ENCODE measurements at regions not wholly inside any gene's neighbourhood (a gene's known extent, or its start where the extent isn't known, plus 50 kb on each side); places are given as distances from the start of the nearest gene placed in this dataset.
"Not testable (repeated sequence)": the region's sequence is repeated elsewhere in the genome, so short reads cannot be mapped to it uniquely, and the experiment has no call there.

DNA sequence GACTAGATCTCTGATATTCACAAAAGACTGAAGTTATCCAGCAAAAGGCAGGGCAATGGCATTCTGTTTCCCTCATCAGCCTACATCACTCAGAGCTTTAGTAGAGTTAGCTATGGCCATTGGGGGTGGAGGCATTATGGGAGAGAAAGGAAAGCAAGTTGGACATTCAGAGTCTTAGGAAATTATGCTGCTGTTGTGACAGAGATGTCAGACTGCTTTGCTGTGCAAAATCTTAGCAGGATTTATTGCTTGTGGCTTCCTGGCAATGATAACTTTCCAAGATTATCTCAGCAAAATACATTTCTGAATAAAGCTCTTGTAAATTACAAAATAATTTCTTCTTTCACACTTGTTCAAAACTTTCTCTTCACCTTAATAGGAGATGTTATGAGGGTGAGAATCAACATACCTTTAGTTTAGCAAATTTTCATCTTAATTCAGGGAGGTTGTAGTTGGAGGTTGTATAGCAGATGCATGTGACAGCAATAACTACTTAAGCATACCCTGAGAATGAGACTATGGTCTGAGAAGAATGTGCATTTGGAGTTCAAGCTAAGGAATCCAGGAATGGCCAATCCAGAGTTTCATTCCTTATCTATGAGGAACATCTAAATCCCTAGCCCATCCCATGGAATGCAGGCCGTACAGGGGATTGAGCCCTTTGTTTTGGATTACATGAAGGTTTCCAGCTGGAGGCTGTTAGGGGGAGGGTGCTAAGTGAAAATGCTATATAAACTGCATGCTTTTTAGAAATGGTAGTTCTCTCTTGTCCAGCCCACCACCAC, 179.8 kb downstream of the HAO1 start:
- DNase-seq (ENCODE audit: low read depth) = no peak

DNA sequence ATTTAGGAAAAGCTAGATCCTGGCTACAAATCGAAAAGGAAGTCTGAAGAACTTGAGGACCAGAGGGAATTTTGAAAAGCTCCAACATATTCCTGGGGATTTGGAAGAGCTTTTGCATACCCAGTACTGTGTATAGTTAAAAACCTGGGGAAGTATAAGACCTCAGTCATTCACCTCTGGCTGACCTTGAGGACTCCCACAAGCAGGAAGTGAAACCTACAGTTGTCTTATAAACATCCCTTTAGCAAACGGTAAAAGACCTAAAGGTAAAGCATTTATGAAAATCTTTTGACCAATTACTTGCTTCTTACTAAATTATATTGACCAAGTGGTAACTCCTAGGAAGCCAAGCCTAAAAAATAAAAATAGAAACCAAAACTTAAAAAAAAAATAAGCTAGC, 175.0 kb downstream of the HAO1 start:
- DNase-seq (ENCODE audit: low read depth) = no peak

DNA sequence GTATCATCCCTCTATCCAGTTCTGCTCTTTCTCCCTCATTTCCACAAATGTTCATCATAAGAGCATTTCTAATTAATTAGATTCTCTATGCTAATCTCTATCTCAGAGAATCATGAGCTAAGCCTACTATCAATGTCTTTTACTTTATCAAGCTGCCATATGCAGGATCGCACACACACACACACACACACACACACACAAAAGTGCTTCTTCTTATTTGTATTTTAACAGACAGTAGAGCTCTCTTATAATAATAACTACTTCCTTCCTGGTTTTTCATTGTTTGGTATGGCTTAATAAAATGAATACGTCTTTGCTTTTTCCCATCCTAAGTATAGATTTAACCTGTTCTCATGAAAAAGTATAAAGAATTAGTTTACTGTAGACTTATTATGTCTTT, 170.2 kb downstream of the HAO1 start:
- no peak for DNase-seq (ENCODE audit: low read depth)

DNA sequence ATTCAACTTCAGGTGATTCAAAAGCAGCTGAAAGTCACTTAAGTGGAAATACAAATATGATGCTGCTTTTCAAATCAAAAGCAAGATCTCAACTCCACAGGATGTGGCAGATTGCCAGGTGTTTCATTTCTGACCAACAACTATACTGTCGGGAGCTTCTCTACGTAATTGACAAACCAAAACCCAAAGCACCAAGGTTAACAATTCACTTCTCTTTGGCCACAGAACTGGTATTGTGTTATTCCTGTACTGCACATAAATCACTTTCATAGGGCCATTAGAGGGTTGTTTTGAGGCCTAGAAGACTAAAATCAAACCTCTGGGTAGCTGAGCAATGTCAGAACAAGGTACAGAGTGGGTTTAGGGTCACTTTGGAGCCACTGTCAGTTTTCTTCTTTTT, 169.7 kb downstream of the HAO1 start:
- no peak for DNase-seq (ENCODE audit: low read depth)

DNA sequence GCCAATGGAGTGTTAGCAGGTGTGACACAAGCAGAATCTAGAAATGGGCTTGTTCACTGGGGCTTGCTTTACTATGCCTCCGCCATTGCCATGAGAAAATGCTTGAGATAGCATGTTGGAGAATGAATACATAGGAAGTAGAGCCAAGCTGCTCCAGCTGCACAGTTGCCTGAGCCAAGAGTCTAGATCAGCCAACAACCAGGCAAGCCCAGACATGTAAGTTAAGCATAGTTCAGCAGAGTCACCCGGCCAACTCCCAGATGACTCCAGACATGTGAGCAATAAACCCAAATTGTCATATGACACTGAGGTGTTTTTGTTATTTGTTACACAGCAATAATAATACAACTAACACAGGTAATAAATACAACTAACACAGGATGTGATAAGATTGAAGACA, 167.9 kb downstream of the HAO1 start:
- DNase-seq (ENCODE audit: low read depth) = peak; percentile 51

DNA sequence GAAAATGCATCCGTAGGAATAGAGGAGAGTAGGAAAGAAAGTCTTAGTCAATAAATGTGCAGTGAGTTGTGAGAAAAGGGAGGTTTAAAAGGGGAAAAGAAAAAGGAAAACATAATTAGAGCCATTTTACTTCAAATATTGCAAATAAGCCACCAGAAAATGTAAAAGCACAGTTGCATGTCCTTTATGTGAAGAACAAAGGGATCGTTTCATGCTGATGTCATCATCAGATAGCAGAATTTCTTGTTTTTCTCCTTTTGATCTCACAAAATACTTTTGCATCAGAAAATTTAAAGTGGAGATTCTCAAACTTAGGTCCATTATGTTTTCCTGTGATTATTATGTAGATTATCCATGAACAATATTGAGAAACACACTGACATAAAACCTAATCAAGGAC, 166.7 kb downstream of the HAO1 start:
- DNase-seq (ENCODE audit: low read depth) = no peak

DNA sequence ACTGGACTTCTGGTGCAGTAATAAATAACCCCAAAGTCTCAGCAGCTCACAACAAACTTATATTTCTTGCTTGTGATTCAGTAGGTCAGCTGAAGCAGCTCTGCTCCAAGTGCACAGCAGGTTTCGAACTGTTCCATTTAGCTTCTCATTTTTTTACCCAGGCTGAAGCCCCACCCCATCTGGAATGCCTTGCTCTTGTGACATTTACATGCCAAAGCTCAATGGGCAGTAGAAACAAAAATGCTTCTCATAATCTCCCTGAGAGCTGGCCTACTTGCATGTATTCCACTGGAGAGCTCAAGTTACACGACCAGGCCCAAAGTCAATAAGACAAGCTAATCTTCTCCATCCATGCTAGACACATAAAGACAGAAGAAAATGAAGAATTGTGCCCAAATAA, 165.2 kb downstream of the HAO1 start:
- DNase-seq (ENCODE audit: low read depth) = peak; percentile 77

DNA sequence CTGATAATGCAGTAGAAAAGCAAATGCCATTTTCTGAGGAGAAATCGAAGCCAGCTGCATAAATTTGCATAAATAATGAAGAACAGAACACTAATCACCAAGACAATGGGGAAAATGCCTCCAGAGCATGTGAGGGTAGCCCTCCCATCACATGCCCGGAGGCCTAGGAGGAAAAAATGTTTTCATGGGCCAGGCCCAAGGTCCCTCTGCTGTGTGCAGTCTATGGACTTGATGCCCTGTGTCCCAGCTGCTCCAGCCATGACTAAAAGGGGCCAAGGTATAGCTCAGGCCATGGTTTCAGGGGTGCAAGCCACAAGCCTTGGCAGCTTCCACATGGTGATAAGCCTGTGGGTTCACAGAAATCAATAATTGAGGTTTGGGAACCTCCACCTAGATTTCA, 164.1 kb downstream of the HAO1 start:
- no peak for DNase-seq (ENCODE audit: low read depth)

DNA sequence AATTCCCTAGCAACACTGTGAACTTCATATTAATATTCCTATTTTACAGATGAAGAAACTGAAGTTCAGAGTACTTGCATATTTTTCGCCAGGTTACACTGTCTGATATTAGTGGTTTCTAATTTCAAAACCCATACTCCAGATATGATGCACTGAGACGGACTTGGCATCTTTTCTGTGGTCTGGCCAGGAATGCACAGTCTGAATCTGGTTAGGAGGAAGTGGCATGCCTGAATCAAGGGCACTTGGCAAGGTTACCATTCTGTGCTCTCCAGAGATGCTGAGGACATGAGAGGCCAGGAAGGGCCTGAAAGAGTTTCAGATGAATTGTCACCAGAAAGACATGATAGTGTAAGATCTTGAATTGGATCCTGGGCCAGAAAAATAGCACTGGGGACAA, 150.1 kb downstream of the HAO1 start:
- DNase-seq (ENCODE audit: low read depth) = peak; percentile 86

DNA sequence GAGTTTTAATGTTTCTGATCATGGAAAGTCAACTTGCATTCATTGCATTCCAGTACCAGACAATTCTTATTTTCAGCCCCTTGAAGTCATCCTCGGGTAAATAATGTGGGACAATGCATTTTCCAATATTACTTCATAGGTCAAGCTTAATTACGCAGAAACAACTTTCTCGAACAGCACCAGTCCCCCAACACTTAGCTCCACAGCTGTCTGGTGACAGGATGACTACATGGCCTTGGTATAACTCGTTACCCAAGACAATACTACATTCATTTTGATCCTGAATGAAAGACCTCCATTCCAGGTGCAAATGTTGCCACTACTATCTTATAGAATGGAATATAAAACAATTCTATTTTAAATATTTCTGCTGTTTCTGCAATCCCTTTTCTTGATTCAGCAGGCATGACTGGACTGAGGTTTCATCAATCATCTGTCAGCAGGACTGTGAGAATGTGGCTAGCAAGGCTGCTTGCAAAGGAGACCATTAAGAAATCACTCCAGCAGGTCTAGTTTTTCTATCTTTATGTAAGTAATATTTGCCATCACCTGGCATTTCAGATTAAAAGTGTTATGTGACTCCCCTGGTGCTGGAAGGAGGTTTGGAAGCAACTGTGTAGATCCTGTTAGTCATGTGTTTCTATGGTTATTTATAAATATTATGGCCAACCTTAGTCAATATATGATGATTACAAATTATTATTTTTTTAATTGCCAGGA, 147.9 kb downstream of the HAO1 start:
- peak; percentile 33 for DNase-seq (ENCODE audit: low read depth)

DNA sequence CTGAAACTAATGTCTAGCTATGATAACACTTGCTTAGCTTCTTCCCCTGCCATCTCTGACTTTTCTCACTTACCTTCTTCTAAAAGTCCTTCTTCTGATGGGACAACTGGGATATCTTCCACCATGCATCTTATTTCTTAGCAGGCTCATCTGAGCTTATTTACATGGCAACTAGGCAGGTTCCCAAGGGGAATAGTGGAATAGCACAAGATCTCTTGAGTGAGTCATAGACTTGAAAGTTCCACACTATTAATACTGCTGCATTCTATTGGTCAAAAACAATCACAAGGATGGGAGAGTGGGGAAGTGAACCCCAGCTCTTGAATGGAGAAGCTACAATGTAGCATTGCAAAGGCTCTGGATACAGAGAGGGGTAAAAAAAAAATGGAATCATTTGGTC, 142.1 kb downstream of the HAO1 start:
- no peak for DNase-seq (ENCODE audit: low read depth)

DNA sequence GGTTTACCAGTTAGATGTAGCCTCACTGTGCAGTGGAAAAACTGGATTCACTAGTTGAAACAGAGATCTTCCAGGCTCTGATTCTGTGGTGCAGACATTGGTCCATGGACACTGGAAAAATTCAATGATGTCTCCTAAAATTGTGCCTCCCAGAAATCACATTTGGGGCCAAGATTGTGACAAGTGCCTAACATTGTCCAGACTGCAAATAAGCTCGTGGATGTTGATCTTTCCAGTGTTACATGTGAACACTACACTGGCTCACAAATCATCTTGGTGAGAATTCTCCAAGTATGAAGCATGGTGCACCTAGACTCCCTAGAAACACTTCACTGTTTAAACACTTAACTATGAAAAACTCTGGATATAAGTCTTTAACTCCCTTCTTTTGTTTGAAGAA, 140.4 kb downstream of the HAO1 start:
- DNase-seq (ENCODE audit: low read depth) = no peak

DNA sequence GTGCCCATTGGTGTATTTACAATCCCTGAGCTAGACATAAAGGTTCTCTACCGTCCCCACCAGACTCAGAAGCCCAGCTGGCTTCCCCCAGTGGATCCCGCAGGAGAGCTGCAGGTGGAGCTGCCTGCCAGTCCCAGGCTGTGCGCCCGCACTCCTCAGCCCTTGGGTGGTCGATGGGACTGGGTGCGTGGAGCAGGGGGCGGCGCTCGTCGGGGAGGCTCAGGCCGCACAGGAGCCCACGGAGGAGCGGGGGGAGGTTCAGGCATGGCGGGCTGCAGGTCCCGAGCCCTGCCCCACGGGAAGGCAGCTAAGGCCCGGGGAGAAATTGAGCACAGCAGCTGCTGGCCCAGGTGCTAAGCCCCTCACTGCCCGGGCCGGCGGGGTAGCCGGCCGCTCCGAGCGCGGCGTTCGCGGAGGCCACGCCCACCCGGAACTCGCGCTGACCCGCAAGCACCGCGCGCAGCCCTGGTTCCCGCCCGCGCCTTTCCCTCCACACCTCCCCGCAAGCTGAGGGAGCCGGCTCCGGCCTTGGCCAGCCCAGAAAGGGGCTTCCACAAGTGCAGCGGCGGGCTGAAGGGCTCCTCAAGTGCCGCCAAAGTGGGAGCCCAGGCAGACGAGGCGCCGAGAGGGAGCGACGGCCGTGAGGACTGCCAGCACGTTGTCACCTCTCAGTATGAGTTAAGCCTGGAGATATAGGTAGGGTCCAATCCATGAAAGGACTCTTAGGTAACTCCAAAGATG, 136.7 kb downstream of the HAO1 start:
- DNase-seq (ENCODE audit: low read depth) = not testable (repeated sequence)

DNA sequence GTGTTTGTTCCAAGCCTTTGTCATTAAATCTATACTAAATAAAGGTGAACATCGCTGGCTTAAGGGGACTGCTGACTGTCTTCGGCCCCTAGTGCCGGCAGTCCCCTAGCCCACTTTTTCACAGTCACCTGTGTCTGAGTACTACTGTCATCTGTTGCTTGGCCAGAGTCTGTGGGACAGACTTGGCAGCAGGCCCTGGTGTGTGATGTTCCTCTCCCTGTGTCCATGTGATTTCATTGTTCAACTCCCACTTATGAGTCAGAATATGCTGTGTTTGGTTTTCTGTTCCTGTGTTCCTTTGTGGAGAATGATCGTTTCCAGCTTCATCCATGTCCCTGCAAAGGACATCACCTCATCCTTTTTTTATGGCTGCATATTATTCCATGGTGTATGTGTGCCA, 133.4 kb downstream of the HAO1 start:
- DNase-seq (ENCODE audit: low read depth) = no peak

DNA sequence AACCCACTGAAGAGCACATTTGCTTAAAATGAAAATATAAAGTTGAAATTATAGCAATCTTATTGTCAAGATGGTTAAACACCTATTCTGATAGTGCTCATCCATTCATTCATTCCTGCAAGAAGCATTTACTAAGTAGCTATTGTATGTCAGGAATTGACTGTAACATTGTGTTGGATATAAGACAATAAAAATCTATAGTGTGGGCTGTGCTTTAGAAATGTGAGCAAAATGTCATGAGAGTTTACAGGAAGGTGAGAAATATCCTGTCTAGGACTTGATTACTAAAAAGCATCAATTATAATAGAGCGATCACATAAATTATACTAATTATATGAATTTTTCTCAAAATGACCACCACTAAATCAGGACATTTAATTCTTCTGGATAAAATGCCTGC, 123.0 kb downstream of the HAO1 start:
- no peak for DNase-seq (ENCODE audit: low read depth)

DNA sequence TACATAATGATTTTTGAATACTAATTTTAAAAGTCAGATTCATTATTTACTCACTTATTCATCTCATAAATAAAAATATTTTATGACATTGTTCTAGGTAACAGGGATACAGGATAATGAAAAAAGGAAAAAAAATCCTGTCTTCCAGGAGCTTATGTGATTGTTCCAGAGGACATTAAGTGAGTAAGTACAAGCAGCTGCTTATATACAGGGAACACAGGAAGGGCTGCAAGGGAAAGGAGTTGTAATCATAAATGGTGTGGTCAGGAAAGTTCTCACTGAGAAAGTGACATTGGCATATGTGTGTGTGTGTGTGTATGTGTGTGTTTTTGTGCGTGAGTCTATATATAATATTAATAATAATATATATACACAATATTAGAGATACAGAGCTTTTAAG, 121.8 kb downstream of the HAO1 start:
- no peak for DNase-seq (ENCODE audit: low read depth)

DNA sequence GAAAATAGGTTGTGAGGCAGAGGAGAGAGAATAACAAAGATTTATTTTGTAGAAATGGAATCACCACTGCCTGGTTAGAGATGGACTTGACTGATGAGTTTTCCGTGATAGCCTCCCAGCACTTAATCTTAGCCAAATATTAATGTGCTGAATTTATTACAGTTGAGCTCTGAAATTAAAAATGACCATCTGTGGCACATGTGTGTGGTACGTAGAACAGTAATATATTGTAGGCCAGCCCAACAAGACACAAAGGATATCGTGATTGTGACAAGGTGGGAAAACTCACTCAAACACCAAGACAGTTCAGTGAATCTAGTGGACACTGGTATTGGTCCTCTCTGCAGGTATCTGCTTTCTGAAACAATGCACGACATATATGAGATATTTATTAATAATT, 119.4 kb downstream of the HAO1 start:
- no peak for DNase-seq (ENCODE audit: low read depth)

DNA sequence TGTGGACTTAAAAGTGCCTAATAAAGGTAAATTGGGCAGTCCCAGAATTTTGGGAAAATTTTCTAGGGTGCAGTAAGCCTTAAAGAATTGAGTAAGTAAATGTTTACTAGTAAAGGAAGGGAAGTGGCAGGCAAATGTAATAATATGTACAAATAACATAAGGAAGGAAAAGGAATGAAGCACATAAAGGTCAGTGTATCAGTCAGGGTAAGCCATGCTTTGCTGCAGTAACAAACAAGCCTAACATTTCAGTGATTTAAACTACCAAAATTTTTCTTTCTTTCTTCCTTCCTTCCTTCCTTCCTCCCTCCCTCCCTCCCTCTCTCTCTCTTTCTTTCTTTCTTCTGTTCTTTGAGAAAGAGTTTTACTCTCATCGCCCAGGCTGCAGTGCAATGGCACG, 117.5 kb downstream of the HAO1 start:
- DNase-seq (ENCODE audit: low read depth) = no peak

DNA sequence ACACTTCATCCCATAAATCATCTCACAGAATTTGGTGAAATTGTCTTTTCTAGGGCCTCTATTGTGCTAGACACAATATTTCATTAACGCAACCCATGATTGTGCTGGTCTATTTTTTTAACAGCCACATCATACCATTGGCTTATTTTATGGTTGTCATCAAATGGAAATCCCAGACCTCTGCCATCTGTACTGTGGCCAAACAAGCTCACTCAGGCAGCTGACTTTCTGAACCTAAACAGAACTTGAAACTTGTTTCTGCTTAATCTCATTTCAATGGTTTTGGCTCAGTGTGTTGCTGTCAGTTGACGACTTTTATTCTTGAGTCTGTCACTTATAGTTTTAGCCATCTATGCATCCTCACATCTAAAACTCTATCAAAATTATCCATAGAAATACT, 111.8 kb downstream of the HAO1 start:
- DNase-seq (ENCODE audit: low read depth) = peak; percentile 33

DNA sequence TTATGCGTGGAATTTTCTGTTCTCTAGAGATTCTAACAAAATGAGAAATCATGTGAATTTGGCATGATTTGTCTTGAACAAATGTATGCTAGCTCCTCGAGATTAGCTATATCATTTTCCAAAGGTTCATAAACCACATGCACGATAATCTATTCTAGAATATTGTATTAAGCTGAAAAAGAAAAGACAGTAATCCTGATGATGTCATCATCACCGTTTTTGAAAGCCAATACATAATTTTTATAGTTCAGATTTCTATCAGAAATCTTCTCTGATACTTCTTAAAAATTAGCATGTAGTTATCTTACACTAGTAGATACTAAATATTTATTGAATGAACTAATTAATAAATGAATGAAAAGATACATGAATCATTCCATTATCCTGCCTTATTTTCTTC, 111.2 kb downstream of the HAO1 start:
- DNase-seq (ENCODE audit: low read depth) = no peak

DNA sequence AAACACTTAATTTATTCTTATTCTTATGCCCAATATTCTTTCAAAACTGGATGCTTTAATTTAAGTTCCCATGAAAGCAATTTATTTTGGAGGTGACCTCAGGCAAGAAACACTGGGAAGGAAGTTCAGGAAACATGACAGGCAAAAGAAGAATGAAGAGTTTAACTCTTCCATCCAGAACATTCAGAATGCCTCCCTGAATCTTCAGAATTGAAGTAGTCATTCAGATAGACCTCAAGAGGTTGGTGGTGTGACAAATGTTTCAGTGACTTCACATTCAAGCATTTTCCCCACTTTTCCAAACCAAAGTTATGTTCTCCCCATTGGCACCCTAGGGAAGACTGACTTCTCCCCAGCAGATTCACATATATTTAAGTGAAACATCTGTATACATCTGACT, 110.5 kb downstream of the HAO1 start:
- no peak for DNase-seq (ENCODE audit: low read depth)
